ENCODE measurements at regions not wholly inside any gene's neighbourhood (a gene's known extent, or its start where the extent isn't known, plus 50 kb on each side); places are given as distances from the start of the nearest gene placed in this dataset.

GRCh38 chr3:25944329-25944728, 154.4 kb downstream of the OXSM start (continued):
- TF ChIP-seq, protein P1, sequence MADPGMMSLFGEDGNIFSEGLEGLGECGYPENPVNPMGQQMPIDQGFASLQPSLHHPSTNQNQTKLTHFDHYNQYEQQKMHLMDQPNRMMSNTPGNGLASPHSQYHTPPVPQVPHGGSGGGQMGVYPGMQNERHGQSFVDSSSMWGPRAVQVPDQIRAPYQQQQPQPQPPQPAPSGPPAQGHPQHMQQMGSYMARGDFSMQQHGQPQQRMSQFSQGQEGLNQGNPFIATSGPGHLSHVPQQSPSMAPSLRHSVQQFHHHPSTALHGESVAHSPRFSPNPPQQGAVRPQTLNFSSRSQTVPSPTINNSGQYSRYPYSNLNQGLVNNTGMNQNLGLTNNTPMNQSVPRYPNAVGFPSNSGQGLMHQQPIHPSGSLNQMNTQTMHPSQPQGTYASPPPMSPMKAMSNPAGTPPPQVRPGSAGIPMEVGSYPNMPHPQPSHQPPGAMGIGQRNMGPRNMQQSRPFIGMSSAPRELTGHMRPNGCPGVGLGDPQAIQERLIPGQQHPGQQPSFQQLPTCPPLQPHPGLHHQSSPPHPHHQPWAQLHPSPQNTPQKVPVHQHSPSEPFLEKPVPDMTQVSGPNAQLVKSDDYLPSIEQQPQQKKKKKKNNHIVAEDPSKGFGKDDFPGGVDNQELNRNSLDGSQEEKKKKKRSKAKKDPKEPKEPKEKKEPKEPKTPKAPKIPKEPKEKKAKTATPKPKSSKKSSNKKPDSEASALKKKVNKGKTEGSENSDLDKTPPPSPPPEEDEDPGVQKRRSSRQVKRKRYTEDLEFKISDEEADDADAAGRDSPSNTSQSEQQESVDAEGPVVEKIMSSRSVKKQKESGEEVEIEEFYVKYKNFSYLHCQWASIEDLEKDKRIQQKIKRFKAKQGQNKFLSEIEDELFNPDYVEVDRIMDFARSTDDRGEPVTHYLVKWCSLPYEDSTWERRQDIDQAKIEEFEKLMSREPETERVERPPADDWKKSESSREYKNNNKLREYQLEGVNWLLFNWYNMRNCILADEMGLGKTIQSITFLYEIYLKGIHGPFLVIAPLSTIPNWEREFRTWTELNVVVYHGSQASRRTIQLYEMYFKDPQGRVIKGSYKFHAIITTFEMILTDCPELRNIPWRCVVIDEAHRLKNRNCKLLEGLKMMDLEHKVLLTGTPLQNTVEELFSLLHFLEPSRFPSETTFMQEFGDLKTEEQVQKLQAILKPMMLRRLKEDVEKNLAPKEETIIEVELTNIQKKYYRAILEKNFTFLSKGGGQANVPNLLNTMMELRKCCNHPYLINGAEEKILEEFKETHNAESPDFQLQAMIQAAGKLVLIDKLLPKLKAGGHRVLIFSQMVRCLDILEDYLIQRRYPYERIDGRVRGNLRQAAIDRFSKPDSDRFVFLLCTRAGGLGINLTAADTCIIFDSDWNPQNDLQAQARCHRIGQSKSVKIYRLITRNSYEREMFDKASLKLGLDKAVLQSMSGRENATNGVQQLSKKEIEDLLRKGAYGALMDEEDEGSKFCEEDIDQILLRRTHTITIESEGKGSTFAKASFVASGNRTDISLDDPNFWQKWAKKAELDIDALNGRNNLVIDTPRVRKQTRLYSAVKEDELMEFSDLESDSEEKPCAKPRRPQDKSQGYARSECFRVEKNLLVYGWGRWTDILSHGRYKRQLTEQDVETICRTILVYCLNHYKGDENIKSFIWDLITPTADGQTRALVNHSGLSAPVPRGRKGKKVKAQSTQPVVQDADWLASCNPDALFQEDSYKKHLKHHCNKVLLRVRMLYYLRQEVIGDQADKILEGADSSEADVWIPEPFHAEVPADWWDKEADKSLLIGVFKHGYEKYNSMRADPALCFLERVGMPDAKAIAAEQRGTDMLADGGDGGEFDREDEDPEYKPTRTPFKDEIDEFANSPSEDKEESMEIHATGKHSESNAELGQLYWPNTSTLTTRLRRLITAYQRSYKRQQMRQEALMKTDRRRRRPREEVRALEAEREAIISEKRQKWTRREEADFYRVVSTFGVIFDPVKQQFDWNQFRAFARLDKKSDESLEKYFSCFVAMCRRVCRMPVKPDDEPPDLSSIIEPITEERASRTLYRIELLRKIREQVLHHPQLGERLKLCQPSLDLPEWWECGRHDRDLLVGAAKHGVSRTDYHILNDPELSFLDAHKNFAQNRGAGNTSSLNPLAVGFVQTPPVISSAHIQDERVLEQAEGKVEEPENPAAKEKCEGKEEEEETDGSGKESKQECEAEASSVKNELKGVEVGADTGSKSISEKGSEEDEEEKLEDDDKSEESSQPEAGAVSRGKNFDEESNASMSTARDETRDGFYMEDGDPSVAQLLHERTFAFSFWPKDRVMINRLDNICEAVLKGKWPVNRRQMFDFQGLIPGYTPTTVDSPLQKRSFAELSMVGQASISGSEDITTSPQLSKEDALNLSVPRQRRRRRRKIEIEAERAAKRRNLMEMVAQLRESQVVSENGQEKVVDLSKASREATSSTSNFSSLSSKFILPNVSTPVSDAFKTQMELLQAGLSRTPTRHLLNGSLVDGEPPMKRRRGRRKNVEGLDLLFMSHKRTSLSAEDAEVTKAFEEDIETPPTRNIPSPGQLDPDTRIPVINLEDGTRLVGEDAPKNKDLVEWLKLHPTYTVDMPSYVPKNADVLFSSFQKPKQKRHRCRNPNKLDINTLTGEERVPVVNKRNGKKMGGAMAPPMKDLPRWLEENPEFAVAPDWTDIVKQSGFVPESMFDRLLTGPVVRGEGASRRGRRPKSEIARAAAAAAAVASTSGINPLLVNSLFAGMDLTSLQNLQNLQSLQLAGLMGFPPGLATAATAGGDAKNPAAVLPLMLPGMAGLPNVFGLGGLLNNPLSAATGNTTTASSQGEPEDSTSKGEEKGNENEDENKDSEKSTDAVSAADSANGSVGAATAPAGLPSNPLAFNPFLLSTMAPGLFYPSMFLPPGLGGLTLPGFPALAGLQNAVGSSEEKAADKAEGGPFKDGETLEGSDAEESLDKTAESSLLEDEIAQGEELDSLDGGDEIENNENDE (IDR thresholded peaks at IDR 0.05; ENCODE audit: insufficient replicate concordance, low read length): no peak
- no peak for TF ChIP-seq JUND (IDR thresholded peaks at IDR 0.05; ENCODE audit: low read length)
- TF ChIP-seq HDAC2 (IDR thresholded peaks at IDR 0.05; ENCODE audit: borderline replicate concordance in 1 of 2, low read depth in 2 of 2, low read length in 2 of 2): no peak
- no peak for TF ChIP-seq E2F6 (IDR thresholded peaks at IDR 0.05)
- no peak for TF ChIP-seq SAP30 (IDR thresholded peaks at IDR 0.05; ENCODE audit: insufficient read depth, insufficient replicate concordance, low read length)
- TF ChIP-seq KDM4A (IDR thresholded peaks at IDR 0.05; ENCODE audit: low read depth, low read length, severe bottlenecking): no peak
- TF ChIP-seq PHF8 (conservative IDR thresholded peaks at IDR 0.05; ENCODE audit: low read depth, low read length): no peak
- TF ChIP-seq RBBP5 (IDR thresholded peaks at IDR 0.05; ENCODE audit: borderline replicate concordance, low read depth, low read length): no peak
- TF ChIP-seq TEAD4 (IDR thresholded peaks at IDR 0.05; ENCODE audit: low read depth, low read length): no peak
- TF ChIP-seq POLR2A (IDR thresholded peaks at IDR 0.05; ENCODE audit: control extremely low read depth in 1 of 2, low read depth in 2 of 2, low read length in 2 of 2): no peak
- TF ChIP-seq SIN3A (conservative IDR thresholded peaks at IDR 0.05 in 1 of 2, IDR thresholded peaks at IDR 0.05 in 1 of 2; ENCODE audit: low read depth in 1 of 2, low read length in 2 of 2): no peak
